GM20000 (cell line): ENCODE measurements at regions not wholly inside any gene's neighbourhood (a gene's known extent, or its start where the extent isn't known, plus 50 kb on each side); places are given as distances from the start of the nearest gene placed in this dataset.
"Not testable (repeated sequence)": the region's sequence is repeated elsewhere in the genome, so short reads cannot be mapped to it uniquely, and the experiment has no call there.

Experiments
- DNase-seq: peaks from one replicate; pipeline ENCODE4 v3.0.0; 2012; ENCODE audit warnings: low spot score
- CTCF ChIP-seq: IDR thresholded peaks from 2 replicates; pipeline ENCODE4 v1.5.1; 2012; ENCODE audit warnings: mild to moderate bottlenecking, control low read depth; ENCODE audit errors: extremely low read depth, missing control alignments

DNA sequence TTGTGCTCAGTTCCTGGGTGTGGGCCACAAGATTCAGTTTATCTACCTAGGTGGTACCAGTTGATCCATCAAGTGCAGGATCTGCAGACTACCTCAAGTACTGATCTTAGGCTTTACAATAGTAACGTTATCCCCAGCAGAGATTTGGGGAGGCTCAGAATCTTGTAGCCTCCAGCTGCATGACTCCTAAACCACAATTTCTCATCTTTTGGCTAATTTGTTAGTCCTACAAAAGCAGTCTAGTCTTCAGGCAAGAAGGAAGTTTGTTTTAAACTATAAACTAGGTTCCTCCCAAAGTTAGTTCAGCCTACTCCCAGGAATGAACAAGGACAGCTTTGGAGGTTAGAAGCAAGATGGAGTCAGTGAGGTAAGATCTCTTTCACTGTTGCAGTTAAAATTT, 213.5 kb upstream of the PIEZO2 start:
- no peak for TF ChIP-seq CTCF
- no peak for DNase-seq

GRCh38 chr18:11361862-11362261, 212.5 kb upstream of the PIEZO2 start:
- DNase-seq, result not testable (repeated sequence)

DNA sequence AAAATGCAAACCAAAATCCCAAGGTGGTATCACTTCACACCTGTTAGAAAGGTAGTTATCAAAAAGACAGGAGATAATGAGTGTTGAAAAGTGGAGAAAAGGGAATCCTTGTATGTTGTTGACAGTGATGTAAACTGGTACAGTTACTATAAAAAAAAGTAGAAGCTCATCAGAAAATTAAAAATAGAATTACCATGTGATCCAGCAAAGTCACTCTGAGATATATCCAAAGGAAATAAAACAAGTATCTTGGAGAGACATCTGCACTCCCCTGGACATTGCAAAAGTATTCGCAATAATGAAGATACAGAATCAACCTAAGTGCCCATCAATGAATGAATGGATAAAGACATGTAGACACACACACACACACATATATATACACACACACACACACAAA, 208.3 kb upstream of the PIEZO2 start:
- no peak for DNase-seq

DNA sequence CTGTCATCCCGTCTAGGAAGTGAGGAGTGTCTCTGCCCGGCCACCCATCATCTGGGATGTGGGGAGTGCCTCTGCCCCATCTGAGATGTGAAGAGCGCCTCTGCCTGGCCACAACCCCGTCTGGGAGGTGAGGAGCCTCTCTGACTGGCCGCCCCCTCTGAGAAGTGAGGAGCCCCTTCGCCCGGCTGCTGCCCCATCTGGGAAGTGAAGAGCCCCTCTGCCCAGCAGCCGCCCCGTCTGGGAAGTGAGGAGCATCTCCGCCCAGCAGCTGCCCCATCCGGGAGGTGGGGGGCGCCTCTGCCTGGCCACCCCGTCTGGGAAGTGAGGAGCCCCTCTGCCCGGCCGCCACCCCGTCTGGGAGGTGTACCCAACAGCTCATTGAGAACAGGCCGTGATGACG, 195.2 kb upstream of the PIEZO2 start:
- not testable (repeated sequence) for DNase-seq

More for the DNA sequence above, 208.3 kb upstream of the PIEZO2 start:
- no peak for TF ChIP-seq CTCF

DNA sequence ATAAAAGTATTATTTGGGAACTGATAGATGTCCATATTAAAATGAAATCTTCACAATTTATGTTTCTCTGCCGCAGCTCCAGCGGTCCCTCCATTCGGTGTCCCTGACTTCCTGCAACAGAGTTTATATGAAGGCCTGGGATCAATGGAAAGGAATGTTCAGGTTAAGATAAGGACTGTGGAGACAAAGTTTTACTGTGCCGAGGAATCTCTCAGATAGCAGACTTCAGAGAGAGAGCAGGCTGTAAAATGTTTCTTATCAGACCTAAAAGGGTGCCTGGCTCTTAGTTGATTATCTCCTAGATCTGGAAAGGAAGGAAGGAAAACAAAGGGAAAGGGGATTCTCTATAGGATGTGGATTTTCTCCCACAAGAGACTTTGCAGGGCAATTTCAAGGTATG, 193.7 kb upstream of the PIEZO2 start:
- no peak for TF ChIP-seq CTCF
- no peak for DNase-seq

DNA sequence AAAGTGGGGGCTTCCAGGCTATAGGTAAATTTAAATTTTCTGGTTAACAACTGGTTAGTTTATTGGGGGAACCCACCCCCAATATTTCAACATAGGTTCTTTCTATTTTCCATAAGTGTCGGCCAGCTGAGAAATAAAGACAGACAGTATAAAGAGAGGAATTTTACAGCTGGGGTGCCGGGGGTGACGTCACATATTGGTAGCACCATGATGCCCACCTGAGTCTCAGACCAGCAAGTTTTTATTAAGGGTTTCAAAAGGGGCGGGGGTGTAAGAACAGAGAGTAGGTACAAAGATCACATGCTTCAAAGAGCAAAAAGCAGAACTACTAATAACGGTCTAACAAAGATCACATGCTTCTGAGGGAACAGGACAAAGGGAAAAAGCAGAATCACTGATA, 192.7 kb upstream of the PIEZO2 start:
- DNase-seq, result not testable (repeated sequence)

DNA sequence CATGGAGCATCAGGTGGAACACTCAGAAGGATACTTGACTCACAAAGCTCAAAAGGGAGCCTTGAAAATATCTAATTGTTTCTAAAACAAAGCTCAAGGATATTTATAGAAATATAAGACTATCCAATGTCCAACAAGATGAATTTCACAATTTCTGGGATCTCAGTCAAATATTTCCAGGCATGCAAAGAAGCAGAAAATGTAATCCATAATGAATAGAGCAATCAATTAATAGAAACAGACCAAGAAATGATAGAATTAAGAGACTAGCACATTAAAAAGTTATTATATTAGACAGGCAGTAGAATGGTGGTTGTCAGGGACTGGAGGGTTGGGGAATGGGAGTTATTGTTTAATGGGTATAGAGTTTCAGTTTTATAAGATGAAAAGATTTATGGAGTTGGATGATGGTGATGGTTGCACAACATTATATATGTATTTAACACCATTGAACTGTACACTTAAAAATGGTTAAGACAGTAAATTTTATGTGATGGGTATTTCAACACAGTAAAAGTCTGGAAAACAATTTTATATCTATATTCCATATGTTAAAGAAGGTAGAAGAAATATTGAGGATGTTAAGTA, 189.9 kb upstream of the PIEZO2 start:
- DNase-seq, result no peak
- no peak for TF ChIP-seq CTCF

GRCh38 chr18:11336241-11336640, 186.9 kb upstream of the PIEZO2 start:
- DNase-seq, result no peak
- no peak for TF ChIP-seq CTCF

DNA sequence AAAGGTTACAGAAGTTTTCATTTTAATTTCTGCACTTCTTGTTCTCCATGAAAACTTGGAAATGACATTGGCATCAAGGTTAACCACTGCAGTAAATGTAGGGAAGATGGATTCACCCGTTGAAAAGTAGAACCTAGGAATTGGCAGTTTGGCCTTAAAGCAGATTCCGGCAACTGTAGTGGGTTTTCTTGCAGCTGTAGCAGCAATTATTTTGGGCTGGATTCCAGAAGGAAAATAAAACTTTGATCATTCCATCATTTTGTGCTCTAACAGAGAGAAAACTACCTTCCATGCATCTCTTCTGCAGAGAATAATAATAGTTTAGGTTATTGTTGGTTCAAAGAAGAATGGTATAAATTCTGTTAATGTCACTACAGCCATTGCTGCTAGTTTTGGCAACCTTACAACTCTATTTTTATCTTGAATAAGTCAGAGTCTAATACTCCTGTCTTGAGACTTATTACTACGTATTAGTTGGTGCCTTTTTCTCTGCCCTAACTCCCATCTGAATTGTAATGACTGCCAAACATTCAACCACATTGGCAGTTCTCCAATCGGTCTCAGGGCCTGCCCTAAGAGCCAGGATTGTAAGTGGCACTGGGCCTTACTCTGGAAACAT, 178.1 kb upstream of the PIEZO2 start:
- DNase-seq, result no peak
- no peak for TF ChIP-seq CTCF
